ENCODE measurements at regions not wholly inside any gene's neighbourhood (a gene's known extent, or its start where the extent isn't known, plus 50 kb on each side); places are given as distances from the start of the nearest gene placed in this dataset.

DNA sequence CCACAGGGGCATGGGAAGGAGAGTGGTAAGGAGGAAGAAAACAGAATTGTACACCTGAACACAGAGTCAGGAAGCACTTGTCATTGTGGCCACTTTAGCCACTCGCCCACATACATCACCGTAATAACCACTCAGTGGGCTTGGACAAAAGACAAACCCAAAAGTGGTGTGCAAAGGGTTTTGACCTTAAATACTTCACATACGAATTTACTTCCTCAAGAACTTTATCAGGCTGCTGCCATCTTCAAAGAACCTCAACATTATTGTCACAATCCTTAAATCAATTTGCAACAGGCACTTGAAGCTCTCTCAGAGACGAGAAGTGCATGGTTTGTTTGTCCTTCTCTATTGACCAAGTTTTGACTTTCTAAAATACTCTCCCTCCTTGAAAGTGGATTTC lies 187.3 kb upstream of the EGLN3 start:
- no peaks in the 10 kb centered on the region for H3K27me3 ChIP-seq (replicated peaks)
- TF ChIP-seq, protein P1, sequence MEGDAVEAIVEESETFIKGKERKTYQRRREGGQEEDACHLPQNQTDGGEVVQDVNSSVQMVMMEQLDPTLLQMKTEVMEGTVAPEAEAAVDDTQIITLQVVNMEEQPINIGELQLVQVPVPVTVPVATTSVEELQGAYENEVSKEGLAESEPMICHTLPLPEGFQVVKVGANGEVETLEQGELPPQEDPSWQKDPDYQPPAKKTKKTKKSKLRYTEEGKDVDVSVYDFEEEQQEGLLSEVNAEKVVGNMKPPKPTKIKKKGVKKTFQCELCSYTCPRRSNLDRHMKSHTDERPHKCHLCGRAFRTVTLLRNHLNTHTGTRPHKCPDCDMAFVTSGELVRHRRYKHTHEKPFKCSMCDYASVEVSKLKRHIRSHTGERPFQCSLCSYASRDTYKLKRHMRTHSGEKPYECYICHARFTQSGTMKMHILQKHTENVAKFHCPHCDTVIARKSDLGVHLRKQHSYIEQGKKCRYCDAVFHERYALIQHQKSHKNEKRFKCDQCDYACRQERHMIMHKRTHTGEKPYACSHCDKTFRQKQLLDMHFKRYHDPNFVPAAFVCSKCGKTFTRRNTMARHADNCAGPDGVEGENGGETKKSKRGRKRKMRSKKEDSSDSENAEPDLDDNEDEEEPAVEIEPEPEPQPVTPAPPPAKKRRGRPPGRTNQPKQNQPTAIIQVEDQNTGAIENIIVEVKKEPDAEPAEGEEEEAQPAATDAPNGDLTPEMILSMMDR (IDR thresholded peaks at IDR 0.05; ENCODE audit: low read depth, low read length, missing control alignments): no peak
- H3K36me3 ChIP-seq (replicated peaks): no peaks in the 10 kb centered on the region
- no peak overlapping the region for H3K4me3 ChIP-seq (ENCODE audit: low read depth, low read length)
- no peak overlapping the region for H3K27ac ChIP-seq
- in situ Hi-C loops (cut with HindIII; ENCODE audit: low pct_ligation_motif_present, low sequenced_read_pairs): no loop called here
- no peak for DNase-seq

DNA sequence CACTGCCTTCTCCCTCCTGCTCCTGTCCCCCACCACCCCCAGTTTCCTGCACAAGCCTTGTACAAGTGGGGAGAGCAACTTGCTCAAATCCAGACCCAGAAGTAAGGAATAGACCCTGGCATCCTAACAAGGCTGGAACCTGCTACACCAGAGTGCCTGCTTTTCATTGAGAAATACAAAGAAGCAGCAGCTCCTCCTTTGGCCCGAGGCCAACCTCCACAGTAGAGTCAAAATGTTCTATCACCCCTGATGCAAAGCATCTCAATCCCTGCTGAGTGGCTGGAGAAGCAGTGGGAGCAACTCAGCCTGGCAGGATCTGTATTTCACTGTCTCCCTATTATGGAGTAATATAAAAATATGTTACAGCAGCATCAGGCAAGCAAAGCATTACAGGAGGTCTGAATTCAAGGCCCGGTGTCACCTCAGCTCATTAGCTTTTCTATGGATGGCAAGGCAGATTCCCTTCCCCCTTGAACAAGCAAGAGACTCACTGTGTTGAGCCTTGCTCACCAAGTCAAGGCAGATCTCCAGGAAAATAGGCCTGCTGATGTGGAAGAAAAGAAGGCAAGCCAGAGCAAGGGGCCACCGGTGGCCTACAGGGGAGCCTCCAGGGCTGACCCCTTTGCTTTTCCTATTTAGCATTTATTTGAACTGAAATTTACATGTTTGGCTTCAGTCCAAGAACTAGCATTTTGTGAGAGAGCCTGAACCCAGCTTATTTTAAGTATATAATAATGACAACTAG lies 186.3 kb upstream of the EGLN3 start:
- no peak overlapping the region for H3K27ac ChIP-seq
- H3K4me3 ChIP-seq (ENCODE audit: low read depth, low read length): no peak overlapping the region
- in situ Hi-C loops (cut with HindIII; ENCODE audit: low pct_ligation_motif_present, low sequenced_read_pairs): no loop called here
- H3K36me3 ChIP-seq (replicated peaks): no peaks in the 10 kb centered on the region
- TF ChIP-seq, protein P1 (IDR thresholded peaks at IDR 0.05; ENCODE audit: low read depth, low read length, missing control alignments): no peak
- DNase-seq: no peak
- no peaks in the 10 kb centered on the region for H3K27me3 ChIP-seq (replicated peaks)

- Histone ChIP-seq H3K4me3 (ENCODE audit: low read depth, low read length) (no peak overlapping the region), H3K36me3 (replicated peaks) (no peaks in the 10 kb centered on the region), H3K27ac (no peak overlapping the region), H3K27me3 (replicated peaks) (no peaks in the 10 kb centered on the region)
- in situ Hi-C loops (cut with HindIII; ENCODE audit: low pct_ligation_motif_present, low sequenced_read_pairs): no loop called here
- no peak for DNase-seq
- TF ChIP-seq, protein P1 (IDR thresholded peaks at IDR 0.05; ENCODE audit: low read depth, low read length, missing control alignments): no peak
These were observed 184.6 kb upstream of the EGLN3 start for GRCh38 chr14:34135492-34135891.

GRCh38 chr14:34134484-34134883 lies 183.6 kb upstream of the EGLN3 start:
- H3K4me3 ChIP-seq (ENCODE audit: low read depth, low read length): no peak overlapping the region
- in situ Hi-C loops (cut with HindIII; ENCODE audit: low pct_ligation_motif_present, low sequenced_read_pairs): no loop called here
- no peaks in the 10 kb centered on the region for H3K36me3 ChIP-seq (replicated peaks)
- no peaks in the 10 kb centered on the region for H3K27me3 ChIP-seq (replicated peaks)
- TF ChIP-seq, protein P1 (IDR thresholded peaks at IDR 0.05; ENCODE audit: low read depth, low read length, missing control alignments): no peak
- no peak for DNase-seq
- H3K27ac ChIP-seq: no peak overlapping the region

GRCh38 chr14:34129927-34130552 lies 179.2 kb upstream of the EGLN3 start:
- no peak for DNase-seq
- no peaks in the 10 kb centered on the region for H3K27me3 ChIP-seq (replicated peaks)
- H3K36me3 ChIP-seq (replicated peaks): no peaks in the 10 kb centered on the region
- in situ Hi-C loops (cut with HindIII; ENCODE audit: low pct_ligation_motif_present, low sequenced_read_pairs): no loop called here
- TF ChIP-seq, protein P1 (IDR thresholded peaks at IDR 0.05; ENCODE audit: low read depth, low read length, missing control alignments): no peak
- no peak overlapping the region for H3K27ac ChIP-seq
- H3K4me3 ChIP-seq (ENCODE audit: low read depth, low read length): no peak overlapping the region

Measured in brain microvascular endothelial cell (primary cell).